ENCODE measurements at regions not wholly inside any gene's neighbourhood (a gene's known extent, or its start where the extent isn't known, plus 50 kb on each side); places are given as distances from the start of the nearest gene placed in this dataset.

DNA sequence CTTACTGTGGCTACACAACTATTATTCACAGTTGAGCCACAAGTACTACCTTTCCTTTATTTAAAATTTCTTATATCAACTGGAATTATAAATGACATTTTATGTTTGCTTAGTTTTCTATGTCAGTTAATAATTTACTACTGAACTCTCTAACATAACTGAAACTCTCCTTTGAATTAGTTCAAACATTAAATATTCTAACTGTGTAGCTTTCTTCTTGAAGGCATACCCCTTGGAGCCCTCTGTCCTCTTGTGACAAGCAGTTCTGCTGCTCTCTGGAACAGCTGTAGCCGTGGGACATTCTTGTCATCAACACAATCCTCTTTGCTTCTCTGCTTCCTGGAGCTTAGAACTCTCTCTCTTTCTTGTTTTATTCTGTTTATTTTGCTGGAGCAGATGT, 244.8 kb downstream of the NHLRC3 start:
- DNase-seq (ENCODE audit: low spot score), result no peak

DNA sequence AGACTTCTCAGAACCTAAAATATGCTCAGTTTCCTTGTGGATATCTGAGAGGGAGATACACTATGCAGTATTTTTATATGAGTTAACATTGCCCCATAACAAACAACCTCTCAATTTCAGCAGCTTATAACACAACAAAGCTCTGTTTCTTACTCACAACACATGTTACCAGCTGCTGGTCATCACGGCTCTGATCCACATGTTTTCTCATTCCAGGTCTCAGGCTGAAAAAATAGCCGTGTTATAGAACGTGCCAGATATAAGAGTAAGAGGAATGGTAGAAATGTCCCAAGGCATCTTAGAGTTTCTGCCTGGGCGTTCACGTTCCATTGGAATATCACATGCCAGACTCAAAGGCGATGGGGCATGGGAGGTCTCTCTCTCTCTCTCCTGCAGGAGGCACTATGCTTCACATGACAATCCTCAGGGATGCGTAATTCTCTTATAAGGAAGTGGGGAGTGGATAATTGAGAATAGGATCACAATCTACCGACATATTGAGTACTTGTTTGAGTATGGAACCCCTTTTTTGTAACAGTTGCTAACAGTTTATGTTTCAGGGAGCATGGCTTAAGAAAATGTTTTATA, 246.6 kb downstream of the NHLRC3 start:
- no peak for DNase-seq (ENCODE audit: low spot score)
